ENCODE measurements at regions not wholly inside any gene's neighbourhood (a gene's known extent, or its start where the extent isn't known, plus 50 kb on each side); places are given as distances from the start of the nearest gene placed in this dataset.

DNA sequence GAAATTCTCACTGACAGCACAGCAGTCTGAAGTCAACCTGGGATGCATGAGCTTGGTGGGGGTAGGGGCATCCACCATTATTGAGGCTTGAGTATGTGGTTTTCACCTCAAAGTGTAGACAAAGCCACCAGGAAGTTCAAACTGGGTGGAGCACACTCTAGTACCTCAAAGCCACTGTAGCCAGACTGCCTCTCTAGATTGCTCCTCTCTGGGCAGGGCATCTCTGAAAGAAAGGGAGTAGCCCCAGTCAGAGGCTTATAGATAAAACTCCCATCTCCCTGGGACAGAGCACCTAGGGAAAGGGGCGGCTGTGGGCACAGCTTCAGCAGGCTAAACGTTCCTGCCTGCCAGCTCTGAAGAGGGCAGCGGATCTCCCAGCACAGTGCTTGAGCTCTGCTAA lies 143.0 kb downstream of the KITLG start:
- Histone ChIP-seq H3K36me3 (ENCODE audit: insufficient read depth, low read length) (no peaks in the 10 kb centered on the region), H3K4me3 (ENCODE audit: low read length) (no peak overlapping the region), H3K9me3 (ENCODE audit: low read length) (peaks cover 2% of the 10 kb centered on the region), H3K4me1 (ENCODE audit: insufficient read depth, low read length) (no peaks in the 10 kb centered on the region), H2AFZ (ENCODE audit: low read depth, low read length) (no peak overlapping the region), H3K27me3 (ENCODE audit: insufficient read depth, low read length) (no peaks in the 10 kb centered on the region)

Measured in neuron (in vitro differentiated cells).